Astrocyte (in vitro differentiated cells and primary cell): ENCODE measurements at regions not wholly inside any gene's neighbourhood (a gene's known extent, or its start where the extent isn't known, plus 50 kb on each side); places are given as distances from the start of the nearest gene placed in this dataset.

Experiments used
- DNase-seq: peaks from one replicate; pipeline ENCODE4 v3.0.0-alpha.2; 2010; ENCODE audit warnings: low read depth
- FAIRE-seq: peaks from 2 replicates; lab custom pipeline; 2011; peaks lifted over from hg19 to GRCh38; lab: Jason Lieb, UNC
- H2AFZ ChIP-seq: 2 replicates; pipeline ENCODE4 v1.6.0; 2012; ENCODE audit warnings: low read depth, low read length, inconsistent platforms
- H3K27ac ChIP-seq: 2 replicates; pipeline ENCODE4 v1.5.1; 2011; ENCODE audit warnings: low read depth, low read length, inconsistent platforms
- H3K27me3 ChIP-seq: 2 replicates; pipeline ENCODE4 v1.6.0; 2011; ENCODE audit warnings: low read length, inconsistent platforms; ENCODE audit not compliant: insufficient read depth
- H3K36me3 ChIP-seq: 2 replicates; pipeline ENCODE4 v1.5.1; 2011; ENCODE audit warnings: low read length, inconsistent platforms; ENCODE audit not compliant: insufficient read depth
- H3K4me1 ChIP-seq: 2 replicates; pipeline ENCODE4 v1.5.1; 2011; ENCODE audit warnings: low read length, inconsistent platforms; ENCODE audit not compliant: insufficient read depth
- H3K4me2 ChIP-seq: 2 replicates; pipeline ENCODE4 v1.6.0; 2012; ENCODE audit warnings: low read length, inconsistent platforms
- H3K4me3 ChIP-seq: 2 replicates; pipeline ENCODE4 v1.5.1; 2011; ENCODE audit warnings: low read depth, mild to moderate bottlenecking, low read length, inconsistent platforms; ENCODE audit not compliant: insufficient read depth
- H3K79me2 ChIP-seq: 2 replicates; pipeline ENCODE4 v1.6.0; 2012; ENCODE audit warnings: mild to moderate bottlenecking, low read length, inconsistent platforms; ENCODE audit not compliant: insufficient read depth
- H3K9ac ChIP-seq: 2 replicates; pipeline ENCODE4 v1.6.0; 2012; ENCODE audit warnings: mild to moderate bottlenecking, low read length, inconsistent platforms
- H3K9me3 ChIP-seq: 2 replicates; pipeline ENCODE4 v1.5.1; 2012; ENCODE audit warnings: low read depth, mild to moderate bottlenecking, low read length, inconsistent platforms; ENCODE audit not compliant: insufficient read depth
- H4K20me1 ChIP-seq: 2 replicates; pipeline ENCODE4 v1.6.0; 2012; ENCODE audit warnings: low read length, inconsistent platforms; ENCODE audit not compliant: insufficient read depth
- H3K27ac Mint-ChIP-seq: one replicate; pipeline ENCODE4 v1.8.0; 2021; ENCODE audit warnings: mild to moderate bottlenecking, mixed read lengths; ENCODE audit not compliant: unreplicated experiment
- H3K27me3 Mint-ChIP-seq: one replicate; pipeline ENCODE4 v1.8.0; 2021; ENCODE audit warnings: low read depth, mixed read lengths; ENCODE audit not compliant: unreplicated experiment
- H3K36me3 Mint-ChIP-seq: one replicate; pipeline ENCODE4 v1.8.0; 2021; ENCODE audit warnings: low read depth, mixed read lengths; ENCODE audit not compliant: unreplicated experiment
- H3K4me1 Mint-ChIP-seq: one replicate; pipeline ENCODE4 v1.8.0; 2021; ENCODE audit warnings: low read depth, mixed read lengths; ENCODE audit not compliant: unreplicated experiment
- H3K4me3 Mint-ChIP-seq: one replicate; pipeline ENCODE4 v1.8.0; 2021; ENCODE audit warnings: mild to moderate bottlenecking, moderate library complexity, mixed read lengths; ENCODE audit not compliant: unreplicated experiment
- H3K9me3 Mint-ChIP-seq: one replicate; pipeline ENCODE4 v1.8.0; 2021; ENCODE audit warnings: mild to moderate bottlenecking, mixed read lengths; ENCODE audit not compliant: unreplicated experiment
- EZH2 ChIP-seq: IDR thresholded peaks from 2 replicates; pipeline ENCODE4 v1.6.1; 2012; ENCODE audit warnings: mild to moderate bottlenecking, low read length, inconsistent platforms; ENCODE audit not compliant: insufficient read depth
- TF ChIP-seq, protein P1 (sequence below): IDR thresholded peaks from 2 replicates; pipeline ENCODE4 v1.5.1; 2011; ENCODE audit warnings: low read depth, mild to moderate bottlenecking, inconsistent platforms, low read length, moderate library complexity; ENCODE audit not compliant: insufficient read depth

GRCh38 chr4:102423375-102423774, 77.8 kb upstream of the NFKB1 start:
- no peak for DNase-seq
- no peak overlapping the region for H3K27ac Mint-ChIP-seq
- H3K9me3 ChIP-seq: no peaks in the 10 kb centered on the region
- H3K4me1 ChIP-seq: no peaks in the 10 kb centered on the region
- no peaks in the 10 kb centered on the region for H3K4me1 Mint-ChIP-seq
- peaks cover 2% of the 10 kb centered on the region for H3K36me3 Mint-ChIP-seq
- H4K20me1 ChIP-seq: no peaks in the 10 kb centered on the region
- FAIRE-seq: no peak
- H2AFZ ChIP-seq: no peak overlapping the region
- H3K27ac ChIP-seq: no peak overlapping the region
- H3K27me3 Mint-ChIP-seq: peaks cover 2% of the 10 kb centered on the region
- H3K4me3 Mint-ChIP-seq: no peak overlapping the region
- peaks cover 9% of the 10 kb centered on the region for H3K9me3 Mint-ChIP-seq
- TF ChIP-seq, protein P1, sequence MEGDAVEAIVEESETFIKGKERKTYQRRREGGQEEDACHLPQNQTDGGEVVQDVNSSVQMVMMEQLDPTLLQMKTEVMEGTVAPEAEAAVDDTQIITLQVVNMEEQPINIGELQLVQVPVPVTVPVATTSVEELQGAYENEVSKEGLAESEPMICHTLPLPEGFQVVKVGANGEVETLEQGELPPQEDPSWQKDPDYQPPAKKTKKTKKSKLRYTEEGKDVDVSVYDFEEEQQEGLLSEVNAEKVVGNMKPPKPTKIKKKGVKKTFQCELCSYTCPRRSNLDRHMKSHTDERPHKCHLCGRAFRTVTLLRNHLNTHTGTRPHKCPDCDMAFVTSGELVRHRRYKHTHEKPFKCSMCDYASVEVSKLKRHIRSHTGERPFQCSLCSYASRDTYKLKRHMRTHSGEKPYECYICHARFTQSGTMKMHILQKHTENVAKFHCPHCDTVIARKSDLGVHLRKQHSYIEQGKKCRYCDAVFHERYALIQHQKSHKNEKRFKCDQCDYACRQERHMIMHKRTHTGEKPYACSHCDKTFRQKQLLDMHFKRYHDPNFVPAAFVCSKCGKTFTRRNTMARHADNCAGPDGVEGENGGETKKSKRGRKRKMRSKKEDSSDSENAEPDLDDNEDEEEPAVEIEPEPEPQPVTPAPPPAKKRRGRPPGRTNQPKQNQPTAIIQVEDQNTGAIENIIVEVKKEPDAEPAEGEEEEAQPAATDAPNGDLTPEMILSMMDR: no peak
- TF ChIP-seq EZH2: no peak
- H3K4me2 ChIP-seq: no peak overlapping the region
- no peak overlapping the region for H3K9ac ChIP-seq
- H3K4me3 ChIP-seq: no peak overlapping the region
- no peaks in the 10 kb centered on the region for H3K79me2 ChIP-seq
- no peaks in the 10 kb centered on the region for H3K36me3 ChIP-seq
- no peaks in the 10 kb centered on the region for H3K27me3 ChIP-seq

GRCh38 chr4:102427371-102427998, 73.7 kb upstream of the NFKB1 start:
- no peaks in the 10 kb centered on the region for H4K20me1 ChIP-seq
- peaks cover 7% of the 10 kb centered on the region for H3K9me3 Mint-ChIP-seq
- no peak overlapping the region for H3K27ac Mint-ChIP-seq
- H3K4me1 Mint-ChIP-seq: peaks cover 13% of the 10 kb centered on the region
- no peaks in the 10 kb centered on the region for H3K27me3 ChIP-seq
- H3K4me3 ChIP-seq: no peak overlapping the region
- H3K79me2 ChIP-seq: no peaks in the 10 kb centered on the region
- no peak overlapping the region for H3K27ac ChIP-seq
- DNase-seq (no peak), FAIRE-seq (no peak)
- H3K27me3 Mint-ChIP-seq: no peaks in the 10 kb centered on the region
- no peak overlapping the region for H3K4me2 ChIP-seq
- no peaks in the 10 kb centered on the region for H3K36me3 ChIP-seq
- no peak overlapping the region for H3K9ac ChIP-seq
- H3K4me3 Mint-ChIP-seq: no peak overlapping the region
- no peak for TF ChIP-seq EZH2
- TF ChIP-seq, protein P1: no peak
- no peaks in the 10 kb centered on the region for H3K9me3 ChIP-seq
- H3K4me1 ChIP-seq: peaks cover 11% of the 10 kb centered on the region
- H3K36me3 Mint-ChIP-seq: no peaks in the 10 kb centered on the region
- H2AFZ ChIP-seq: no peak overlapping the region

DNA sequence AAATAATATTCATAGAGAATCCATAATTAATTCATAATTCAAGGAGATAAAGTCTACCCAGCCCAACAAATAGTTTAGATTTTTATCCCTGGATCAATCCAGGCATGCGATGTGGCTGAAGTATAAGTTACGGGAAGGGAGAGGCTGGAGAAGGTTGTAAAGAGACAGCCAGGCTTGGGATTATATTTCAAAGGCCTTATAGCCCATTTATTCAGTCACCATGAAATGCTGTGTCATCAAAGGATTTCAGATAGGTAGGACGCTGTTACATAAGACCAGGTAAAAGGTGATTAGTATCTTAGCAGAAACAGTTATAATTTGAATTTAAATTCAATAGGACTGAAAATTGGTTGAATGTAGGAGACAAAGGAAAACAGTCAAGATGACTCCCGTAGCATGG, 73.0 kb upstream of the NFKB1 start:
- no peaks in the 10 kb centered on the region for H3K36me3 ChIP-seq
- no peak overlapping the region for H2AFZ ChIP-seq
- Mint-ChIP-seq H3K27ac (no peak overlapping the region), H3K4me3 (no peak overlapping the region), H3K9me3 (peaks cover 4% of the 10 kb centered on the region), H3K36me3 (no peaks in the 10 kb centered on the region), H3K4me1 (peaks cover 13% of the 10 kb centered on the region), H3K27me3 (no peaks in the 10 kb centered on the region)
- no peaks in the 10 kb centered on the region for H4K20me1 ChIP-seq
- TF ChIP-seq EZH2: no peak
- TF ChIP-seq, protein P1: no peak
- H3K9me3 ChIP-seq: no peaks in the 10 kb centered on the region
- H3K4me1 ChIP-seq: peaks cover 11% of the 10 kb centered on the region
- no peak overlapping the region for H3K4me2 ChIP-seq
- H3K4me3 ChIP-seq: no peak overlapping the region
- H3K9ac ChIP-seq: no peak overlapping the region
- no peak for FAIRE-seq
- no peak for DNase-seq
- no peak overlapping the region for H3K27ac ChIP-seq
- no peaks in the 10 kb centered on the region for H3K27me3 ChIP-seq
- no peaks in the 10 kb centered on the region for H3K79me2 ChIP-seq
